ENCODE measurements at regions not wholly inside any gene's neighbourhood (a gene's known extent, or its start where the extent isn't known, plus 50 kb on each side); places are given as distances from the start of the nearest gene placed in this dataset.

DNA sequence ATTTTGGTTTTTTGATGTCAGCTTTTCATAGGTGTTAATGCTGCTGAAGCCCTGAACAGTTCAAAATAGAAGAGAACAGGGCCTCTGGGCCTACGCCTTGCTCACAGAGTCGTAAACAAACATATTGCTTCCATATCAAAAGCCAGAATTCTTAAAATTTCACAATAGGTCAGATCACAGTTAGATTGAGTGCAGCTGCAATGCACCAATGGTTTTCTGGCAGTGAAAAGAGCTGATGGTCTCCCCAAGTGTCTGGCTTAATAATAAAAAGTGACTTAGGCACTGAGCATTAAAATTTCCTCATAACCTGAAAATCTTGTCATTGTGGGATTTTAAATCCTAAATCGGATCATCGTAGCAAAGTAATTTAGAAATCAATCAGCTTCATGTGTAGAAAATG is 493.0 kb downstream of the CAAP1 start:
- TF ChIP-seq, protein P1, sequence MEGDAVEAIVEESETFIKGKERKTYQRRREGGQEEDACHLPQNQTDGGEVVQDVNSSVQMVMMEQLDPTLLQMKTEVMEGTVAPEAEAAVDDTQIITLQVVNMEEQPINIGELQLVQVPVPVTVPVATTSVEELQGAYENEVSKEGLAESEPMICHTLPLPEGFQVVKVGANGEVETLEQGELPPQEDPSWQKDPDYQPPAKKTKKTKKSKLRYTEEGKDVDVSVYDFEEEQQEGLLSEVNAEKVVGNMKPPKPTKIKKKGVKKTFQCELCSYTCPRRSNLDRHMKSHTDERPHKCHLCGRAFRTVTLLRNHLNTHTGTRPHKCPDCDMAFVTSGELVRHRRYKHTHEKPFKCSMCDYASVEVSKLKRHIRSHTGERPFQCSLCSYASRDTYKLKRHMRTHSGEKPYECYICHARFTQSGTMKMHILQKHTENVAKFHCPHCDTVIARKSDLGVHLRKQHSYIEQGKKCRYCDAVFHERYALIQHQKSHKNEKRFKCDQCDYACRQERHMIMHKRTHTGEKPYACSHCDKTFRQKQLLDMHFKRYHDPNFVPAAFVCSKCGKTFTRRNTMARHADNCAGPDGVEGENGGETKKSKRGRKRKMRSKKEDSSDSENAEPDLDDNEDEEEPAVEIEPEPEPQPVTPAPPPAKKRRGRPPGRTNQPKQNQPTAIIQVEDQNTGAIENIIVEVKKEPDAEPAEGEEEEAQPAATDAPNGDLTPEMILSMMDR (IDR thresholded peaks at IDR 0.05) = no peak
- TF ChIP-seq POLR2A (IDR thresholded peaks at IDR 0.05) = no peak
